GM12878 (cell line): ENCODE measurements at regions not wholly inside any gene's neighbourhood (a gene's known extent, or its start where the extent isn't known, plus 50 kb on each side); places are given as distances from the start of the nearest gene placed in this dataset.

Source experiments
- ATF2 ChIP-seq: IDR thresholded peaks from 2 replicates; pipeline ENCODE4 v1.6.1; 2012; ENCODE audit warnings: low read length, inconsistent platforms
- ATF3 ChIP-seq: IDR thresholded peaks from 2 replicates; pipeline ENCODE4 v1.6.1; 2011; ENCODE audit warnings: low read depth, mild to moderate bottlenecking, low read length, moderate library complexity, borderline replicate concordance; ENCODE audit errors: extremely low read depth
- CEBPB ChIP-seq, 2 experiments: fragments of 150-350 bp in 1 of 2; IDR thresholded peaks; 2 replicates each; pipeline ENCODE4 v1.6.1; 2012 to 2014; ENCODE audit warnings: low read depth in 2 of 2, low read length in 2 of 2, borderline replicate concordance in 1 of 2, inconsistent platforms in 1 of 2
- CHD4 ChIP-seq: fragments of 200-600 bp; sonication (generic); IDR thresholded peaks from 2 replicates; pipeline ENCODE4 v1.6.1; 2016; ENCODE audit warnings: mild to moderate bottlenecking
- CTCF ChIP-seq, 3 experiments: IDR thresholded peaks in 2 of 3; conservative IDR thresholded peaks in 1 of 3; 2 replicates each; pipeline ENCODE4 v1.5.1; 2011; ENCODE audit warnings: low read depth in 3 of 3, low read length in 3 of 3, mild to moderate bottlenecking in 3 of 3, control low read depth in 2 of 3, moderate library complexity in 2 of 3, inconsistent platforms in 1 of 3, mixed read lengths in 1 of 3; ENCODE audit not compliant: control insufficient read depth in 2 of 3, insufficient read depth in 1 of 3; ENCODE audit errors: extremely low read depth in 1 of 3
- E2F8 ChIP-seq: fragments of 450-650 bp; IDR thresholded peaks from 2 replicates; pipeline ENCODE4 v1.6.1; 2018; ENCODE audit warnings: mild to moderate bottlenecking, low read depth, moderate library complexity; ENCODE audit not compliant: partially characterized antibody
- EP300 ChIP-seq, 2 experiments: fragments of 150-350 bp in 1 of 2; IDR thresholded peaks; 2 replicates each; pipeline ENCODE4 v1.6.1; 2011 to 2012; ENCODE audit warnings: low read depth in 2 of 2, low read length in 2 of 2, borderline replicate concordance in 1 of 2, improper control_type of control experiment in 1 of 2, inconsistent platforms in 1 of 2; ENCODE audit not compliant: control insufficient read depth in 1 of 2
- MEF2A ChIP-seq: IDR thresholded peaks from 2 replicates; pipeline ENCODE4 v1.6.1; 2011; ENCODE audit warnings: low read depth, mild to moderate bottlenecking, low read length, moderate library complexity; ENCODE audit not compliant: insufficient read depth
- MXI1 ChIP-seq: fragments of 150-350 bp; IDR thresholded peaks from 2 replicates; pipeline ENCODE4 v1.6.1; 2011; ENCODE audit warnings: low read depth, mild to moderate bottlenecking, inconsistent platforms, low read length, improper control_type of control experiment
- POLR2A ChIP-seq: IDR thresholded peaks from 2 replicates; pipeline ENCODE4 v1.6.1; 2011; ENCODE audit warnings: low read depth, mild to moderate bottlenecking, low read length
- POLR2AphosphoS5 ChIP-seq: IDR thresholded peaks from 2 replicates; pipeline ENCODE4 v1.6.1; 2011; ENCODE audit warnings: mild to moderate bottlenecking, low read length, inconsistent platforms
- RCOR1 ChIP-seq: conservative IDR thresholded peaks from 2 replicates; pipeline ENCODE4 v1.6.1; 2012; ENCODE audit warnings: low read depth, low read length, improper control_type of control experiment
- TCF7 ChIP-seq: IDR thresholded peaks from 2 replicates; pipeline ENCODE4 v1.6.1; 2014; ENCODE audit warnings: antibody characterized with exemption, borderline replicate concordance
- ZNF207 ChIP-seq: fragments of 450-650 bp; IDR thresholded peaks from 2 replicates; pipeline ENCODE4 v1.6.1; 2014; ENCODE audit warnings: antibody characterized with exemption, mild to moderate bottlenecking, borderline replicate concordance

- no peak for TF ChIP-seq MEF2A
- TF ChIP-seq MXI1: no peak
- no peak for TF ChIP-seq TCF7
- TF ChIP-seq ATF3: no peak
- no peak for TF ChIP-seq POLR2A
- TF ChIP-seq E2F8: no peak
- no peak for TF ChIP-seq CTCF (IDR thresholded peaks at IDR 0.05 in 2 of 3, conservative IDR thresholded peaks at IDR 0.05 in 1 of 3; ENCODE audit: control insufficient read depth in 2 of 3, extremely low read depth in 1 of 3, insufficient read depth in 1 of 3, low read depth in 3 of 3, low read length in 3 of 3)
- TF ChIP-seq POLR2AphosphoS5: no peak
- no peak for TF ChIP-seq ZNF207
- TF ChIP-seq EP300 (IDR thresholded peaks at IDR 0.05; ENCODE audit: borderline replicate concordance in 1 of 2, control insufficient read depth in 1 of 2, low read depth in 2 of 2, low read length in 2 of 2): no peak
- TF ChIP-seq ATF2: no peak
- no peak for TF ChIP-seq CEBPB (IDR thresholded peaks at IDR 0.05; ENCODE audit: borderline replicate concordance in 1 of 2, low read depth in 2 of 2, low read length in 2 of 2)
- no peak for TF ChIP-seq RCOR1
- no peak for TF ChIP-seq CHD4
These were observed 57.2 kb upstream of the CAPRIN2 start for GRCh38 chr12:30811966-30812365.
